CD4-positive, alpha-beta T cell (primary cell): ENCODE measurements at regions not wholly inside any gene's neighbourhood (a gene's known extent, or its start where the extent isn't known, plus 50 kb on each side); places are given as distances from the start of the nearest gene placed in this dataset.

ENCODE experiments used
- ATAC-seq: fragments of 200-7000 bp; cut with Tn5 transposase; one replicate; pipeline ENCODE4 v1.10.0; 2022; ENCODE audit warnings: mild to moderate bottlenecking; ENCODE audit not compliant: poor library complexity
- CTCF ChIA-PET: fragments of 350-600 bp; sonication (Branson Sonifier 250); formaldehyde crosslinking; loops from one replicate; lab custom pipeline; 2021; ENCODE audit warnings: antibody characterized with exemption, inconsistent platforms; lab: Charles Lee
- POLR2A ChIA-PET: fragments of 350-600 bp; sonication (Branson Sonifier 250); formaldehyde crosslinking; loops from one replicate; lab custom pipeline; 2021; ENCODE audit warnings: antibody characterized with exemption, inconsistent platforms; lab: Charles Lee
- DNase-seq, 14 experiments: peaks; one replicate each; pipeline ENCODE4 v3.0.0-alpha.2; 2013 to 2020; ENCODE audit warnings: mixed read lengths in 2 of 14
- H3K27ac ChIP-seq, 2 donors: one replicate each; pipeline versions ENCODE4 v1.5.1 to v1.7.0; 2013; ENCODE audit warnings: low read length in 2 of 2, low read depth in 1 of 2, mild to moderate bottlenecking in 1 of 2
- H3K27me3 ChIP-seq, 2 experiments: 1 replicate in 1 of 2; 2 replicates in 1 of 2; pipeline versions ENCODE4 v1.6.1 to v1.7.0; 2013; ENCODE audit warnings: low read length in 2 of 2, control low read depth in 1 of 2, mild to moderate bottlenecking in 1 of 2, moderate library complexity in 1 of 2; ENCODE audit not compliant: insufficient read depth in 2 of 2, control insufficient read depth in 1 of 2
- H3K36me3 ChIP-seq: one replicate; pipeline ENCODE4 v1.6.1; 2013; ENCODE audit warnings: low read length, control low read depth; ENCODE audit not compliant: insufficient read depth
- H3K4me1 ChIP-seq: one replicate; pipeline ENCODE4 v1.6.1; 2013; ENCODE audit warnings: low read length, control low read depth; ENCODE audit not compliant: insufficient read depth
- H3K4me3 ChIP-seq: one replicate; pipeline ENCODE4 v1.5.1; 2013; ENCODE audit warnings: mild to moderate bottlenecking, low read length, moderate library complexity
- H3K9me3 ChIP-seq, 2 experiments: 1 replicate in 1 of 2; 2 replicates in 1 of 2; pipeline versions ENCODE4 v1.6.1 to v1.7.0; 2013; ENCODE audit warnings: low read length in 2 of 2, mild to moderate bottlenecking in 2 of 2, control low read depth in 1 of 2, moderate library complexity in 1 of 2; ENCODE audit not compliant: control insufficient read depth in 1 of 2, insufficient read depth in 1 of 2
- H3K27ac Mint-ChIP-seq: one replicate; pipeline ENCODE4 v1.8.0; 2020; ENCODE audit warnings: mixed read lengths
- H3K27me3 Mint-ChIP-seq: one replicate; pipeline ENCODE4 v1.8.0; 2021; ENCODE audit warnings: mixed read lengths
- H3K36me3 Mint-ChIP-seq: one replicate; pipeline ENCODE4 v1.8.0; 2021; ENCODE audit warnings: low read depth, mixed read lengths
- H3K4me1 Mint-ChIP-seq: one replicate; pipeline ENCODE4 v1.8.0; 2021; ENCODE audit warnings: low read depth, mixed read lengths
- H3K4me3 Mint-ChIP-seq: one replicate; pipeline ENCODE4 v1.8.0; 2020; ENCODE audit warnings: mild to moderate bottlenecking, mixed read lengths
- H3K9me3 Mint-ChIP-seq: one replicate; pipeline ENCODE4 v1.8.0; 2020; ENCODE audit warnings: mixed read lengths
- intact Hi-C, 2 experiments: fragments of 100-400 bp; cut with DNase I in 1 of 2; cut with micrococcal nuclease in 1 of 2; formaldehyde crosslinking; loops; one replicate each; pipeline versions ENCODE4 v1.15.1 to v1.9.0; 2023 to 2025; cut with DNase I, micrococcal nuclease
- TF ChIP-seq, protein P1 (sequence below): fragments of 200-600 bp; IDR thresholded peaks from one replicate; pipeline ENCODE4 v1.8.0; 2022; ENCODE audit warnings: antibody characterized with exemption, mild to moderate bottlenecking

DNA sequence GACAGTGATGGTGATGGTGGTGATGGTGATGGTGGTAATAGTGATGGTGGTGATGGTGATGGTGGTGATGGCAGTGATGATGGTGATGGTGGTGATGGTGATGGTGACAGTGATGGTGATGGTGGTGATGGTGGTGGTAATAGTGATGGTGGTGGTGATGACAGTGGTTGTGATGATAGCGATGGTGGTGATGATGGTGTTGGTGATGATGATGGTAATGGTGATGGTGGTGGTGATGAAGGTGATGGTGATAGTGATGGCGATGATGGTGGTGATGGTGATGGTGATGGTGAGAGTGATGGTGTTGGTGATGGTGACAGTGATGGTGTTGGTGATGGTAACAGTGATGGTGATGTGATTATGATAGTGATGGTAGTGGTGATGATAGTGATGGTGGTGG lies 94.3 kb downstream of the ASB1 start:
- no peak for ATAC-seq
- ChIA-PET POLR2A (no interaction called here), CTCF (no interaction called here)
- no peaks in the 10 kb centered on the region for H3K4me1 ChIP-seq
- H3K4me3 ChIP-seq, result no peak overlapping the region
- DNase-seq, result no peak
- TF ChIP-seq, protein P1, sequence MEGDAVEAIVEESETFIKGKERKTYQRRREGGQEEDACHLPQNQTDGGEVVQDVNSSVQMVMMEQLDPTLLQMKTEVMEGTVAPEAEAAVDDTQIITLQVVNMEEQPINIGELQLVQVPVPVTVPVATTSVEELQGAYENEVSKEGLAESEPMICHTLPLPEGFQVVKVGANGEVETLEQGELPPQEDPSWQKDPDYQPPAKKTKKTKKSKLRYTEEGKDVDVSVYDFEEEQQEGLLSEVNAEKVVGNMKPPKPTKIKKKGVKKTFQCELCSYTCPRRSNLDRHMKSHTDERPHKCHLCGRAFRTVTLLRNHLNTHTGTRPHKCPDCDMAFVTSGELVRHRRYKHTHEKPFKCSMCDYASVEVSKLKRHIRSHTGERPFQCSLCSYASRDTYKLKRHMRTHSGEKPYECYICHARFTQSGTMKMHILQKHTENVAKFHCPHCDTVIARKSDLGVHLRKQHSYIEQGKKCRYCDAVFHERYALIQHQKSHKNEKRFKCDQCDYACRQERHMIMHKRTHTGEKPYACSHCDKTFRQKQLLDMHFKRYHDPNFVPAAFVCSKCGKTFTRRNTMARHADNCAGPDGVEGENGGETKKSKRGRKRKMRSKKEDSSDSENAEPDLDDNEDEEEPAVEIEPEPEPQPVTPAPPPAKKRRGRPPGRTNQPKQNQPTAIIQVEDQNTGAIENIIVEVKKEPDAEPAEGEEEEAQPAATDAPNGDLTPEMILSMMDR, result no peak
- intact Hi-C loops, result no loop called here
- H3K9me3 ChIP-seq, result peaks cover 21 to 35% of the 10 kb centered on the region in 2 experiments
- Mint-ChIP-seq H3K36me3 (peaks cover 10% of the 10 kb centered on the region), H3K27me3 (peaks cover 16% of the 10 kb centered on the region), H3K4me1 (no peaks in the 10 kb centered on the region), H3K9me3 (peaks cover 10% of the 10 kb centered on the region), H3K27ac (no peak overlapping the region), H3K4me3 (no peak overlapping the region)
- no peaks in the 10 kb centered on the region for H3K36me3 ChIP-seq
- H3K27ac ChIP-seq, result no peak overlapping the region
- no peaks in the 10 kb centered on the region for H3K27me3 ChIP-seq

DNA sequence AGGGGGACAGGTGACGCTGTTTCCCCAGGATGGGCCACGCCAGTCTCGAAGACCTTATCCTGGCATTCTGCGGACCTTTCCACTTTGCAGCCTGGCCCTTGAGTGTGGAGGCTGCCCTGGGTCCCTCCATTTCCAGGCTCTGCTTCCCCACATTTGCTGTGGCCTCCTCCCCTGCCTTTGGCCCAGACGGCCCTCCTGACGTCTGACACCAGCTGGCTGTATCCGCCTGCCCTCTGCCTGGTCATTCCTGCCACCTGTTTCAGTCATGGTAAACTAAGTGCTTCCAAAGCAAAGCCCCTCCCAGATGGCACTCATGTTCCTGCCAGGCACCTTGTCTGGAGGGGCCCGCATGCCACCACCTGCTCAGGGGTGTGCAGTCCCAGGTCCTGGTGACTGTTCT lies 95.1 kb downstream of the ASB1 start:
- intact Hi-C loops, result no loop called here
- H3K27ac Mint-ChIP-seq, result no peak overlapping the region
- H3K27me3 Mint-ChIP-seq, result peaks cover 19% of the 10 kb centered on the region
- no peak overlapping the region for H3K4me3 ChIP-seq
- peaks cover 15 to 30% of the 10 kb centered on the region in 2 experiments for H3K9me3 ChIP-seq
- no peak for ATAC-seq
- H3K36me3 ChIP-seq, result no peaks in the 10 kb centered on the region
- TF ChIP-seq, protein P1, result no peak
- POLR2A ChIA-PET, result no interaction called here
- no peak for DNase-seq
- CTCF ChIA-PET, result no interaction called here
- no peaks in the 10 kb centered on the region for H3K27me3 ChIP-seq
- H3K4me1 Mint-ChIP-seq, result no peaks in the 10 kb centered on the region
- H3K4me3 Mint-ChIP-seq, result no peak overlapping the region
- H3K36me3 Mint-ChIP-seq, result peaks cover 4% of the 10 kb centered on the region
- no peaks in the 10 kb centered on the region for H3K4me1 ChIP-seq
- H3K27ac ChIP-seq, result no peak overlapping the region
- H3K9me3 Mint-ChIP-seq, result peaks cover 7% of the 10 kb centered on the region

DNA sequence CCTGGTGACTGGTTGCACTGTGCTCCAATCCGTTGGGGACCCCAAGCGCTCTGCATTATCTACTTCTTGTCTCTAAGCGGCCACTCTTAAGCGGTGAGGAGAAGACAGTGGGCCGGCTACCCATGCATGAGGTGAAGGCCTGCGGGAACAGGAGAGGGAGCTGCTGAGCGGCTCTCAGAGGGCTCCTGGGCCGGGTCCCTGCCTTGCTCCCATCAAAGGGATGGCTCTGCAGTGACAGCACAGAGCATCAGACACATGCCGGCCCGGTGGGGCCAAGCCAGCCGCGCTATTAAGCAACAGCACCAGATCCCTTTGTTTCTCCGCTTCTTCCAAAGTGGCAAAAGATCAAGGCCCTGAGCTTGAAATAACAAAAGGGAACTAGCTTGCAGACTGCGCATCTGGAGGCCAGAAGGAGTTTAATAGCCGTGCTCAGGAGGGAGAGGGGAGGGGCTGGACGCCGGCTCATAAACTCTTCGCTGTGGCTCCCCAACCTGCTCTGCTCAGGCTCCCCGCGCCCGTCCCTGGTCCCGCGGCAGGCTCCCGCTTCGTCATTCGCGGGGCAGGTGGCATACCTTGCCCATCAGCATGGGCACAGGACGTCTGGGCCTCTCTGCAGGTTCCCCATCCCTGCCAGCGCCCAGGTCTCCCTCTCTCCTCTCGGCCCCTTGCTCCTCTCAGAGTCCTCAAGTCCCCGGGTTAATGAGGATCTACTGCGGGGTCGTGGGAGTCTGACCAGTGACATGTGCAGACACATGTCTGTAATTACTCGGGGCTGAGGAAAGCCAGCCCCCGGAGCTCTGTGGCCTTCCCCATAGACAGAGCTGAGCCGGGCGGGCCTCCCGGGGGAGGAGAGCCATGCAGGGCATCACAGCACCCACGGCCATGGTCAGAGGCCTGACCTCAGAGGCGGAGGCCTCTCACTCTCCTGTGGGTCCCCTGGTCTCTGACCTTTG lies 96.7 kb downstream of the ASB1 start:
- H3K4me3 ChIP-seq, result no peak overlapping the region
- H3K9me3 Mint-ChIP-seq, result peaks cover 2% of the 10 kb centered on the region
- TF ChIP-seq, protein P1, result no peak
- no peak overlapping the region for H3K27ac Mint-ChIP-seq
- ChIA-PET CTCF (no interaction called here), POLR2A (no interaction called here)
- H3K36me3 Mint-ChIP-seq, result no peaks in the 10 kb centered on the region
- H3K27me3 ChIP-seq, result no peaks in the 10 kb centered on the region
- no peak overlapping the region for H3K4me3 Mint-ChIP-seq
- H3K4me1 ChIP-seq, result no peaks in the 10 kb centered on the region
- no peak for DNase-seq
- no peak overlapping the region for H3K27ac ChIP-seq
- no peak for ATAC-seq
- peaks cover 22% of the 10 kb centered on the region for H3K27me3 Mint-ChIP-seq
- H3K9me3 ChIP-seq, result peaks cover 2 to 21% of the 10 kb centered on the region in 2 experiments
- intact Hi-C loops, result no loop called here
- H3K4me1 Mint-ChIP-seq, result no peaks in the 10 kb centered on the region
- H3K36me3 ChIP-seq, result no peaks in the 10 kb centered on the region
